Thyroid gland (tissue), 4 donors: ENCODE measurements at regions not wholly inside any gene's neighbourhood (a gene's known extent, or its start where the extent isn't known, plus 50 kb on each side); places are given as distances from the start of the nearest gene placed in this dataset.
A peak's percentile ranks its signal among the peaks of the same experiment; 100 is the strongest.

Experiments used
- DNase-seq, 2 donors: peaks; one replicate each; pipeline ENCODE4 v3.0.0-alpha.2; 2019
- H3K27ac ChIP-seq, 3 donors: fragments of 200-600 bp; sonication (generic); 1 replicate in 2 of 3; 2 replicates in 1 of 3; pipeline ENCODE4 v1.5.1; 2016 to 2019; ENCODE audit warnings: mild to moderate bottlenecking in 1 of 3, moderate library complexity in 1 of 3
- H3K27me3 ChIP-seq: fragments of 200-600 bp; sonication (generic); one replicate; pipeline ENCODE4 v1.5.1; 2019
- H3K36me3 ChIP-seq, 2 donors: fragments of 200-600 bp; sonication (generic); one replicate each; pipeline ENCODE4 v1.5.1; 2016 to 2019
- H3K4me1 ChIP-seq, 2 donors: fragments of 200-600 bp; sonication (generic); one replicate each; pipeline ENCODE4 v1.5.1; 2017 to 2019
- H3K4me3 ChIP-seq, 3 donors: fragments of 200-600 bp; sonication (generic); replicated peaks in 1 of 3; 1 replicate in 2 of 3; 2 replicates in 1 of 3; pipeline ENCODE4 v1.5.1; 2016; ENCODE audit warnings: mild to moderate bottlenecking in 1 of 3
- H3K9me3 ChIP-seq: fragments of 200-600 bp; sonication (generic); one replicate; pipeline ENCODE4 v1.5.1; 2017
- CTCF ChIP-seq, 6 experiments: fragments of 200-600 bp in 3 of 6; fragments of 450-650 bp in 3 of 6; sonication (generic) in 3 of 6; IDR thresholded peaks; one replicate each; pipeline ENCODE4 v1.5.1; 2016 to 2019; ENCODE audit warnings: antibody characterized with exemption in 6 of 6, mild to moderate bottlenecking in 2 of 6, inconsistent platforms in 1 of 6, moderate library complexity in 1 of 6
- POLR2A ChIP-seq, 2 donors: fragments of 450-650 bp; IDR thresholded peaks; one replicate each; pipeline ENCODE4 v1.6.1; 2017; ENCODE audit warnings: antibody characterized with exemption in 2 of 2, mild to moderate bottlenecking in 2 of 2, moderate library complexity in 1 of 2
- WGBS, 2 donors: methylation state at CpG; one replicate each; pipeline ENCODE4 v1.1.5; 2017; 5-methylcytosine and 5-hydroxymethylcytosine counted together
- intact Hi-C: fragments of 100-400 bp; cut with DNase I; formaldehyde crosslinking; loops from one replicate; pipeline ENCODE4 v1.15.1; 2023

GRCh38 chr20:17873410-17874270 is 95.0 kb downstream of the SNX5 start:
- peak; percentile 98 to 99 for DNase-seq
- no peaks in the 10 kb centered on the region for H3K36me3 ChIP-seq
- 21 to 35% methylated on average over 8 to 13 of the region's 14 CpGs for WGBS, 2 donors
- intact Hi-C loops, result no loop called here
- no peak overlapping the region for H3K4me3 ChIP-seq
- peak overlapping the region; percentile 74 to 89 (median 82) for H3K27ac ChIP-seq
- no peaks in the 10 kb centered on the region for H3K27me3 ChIP-seq
- no peak for TF ChIP-seq CTCF (IDR thresholded peaks at IDR 0.05)
- peak in 1 of 2 donors; percentile 74 for TF ChIP-seq POLR2A (IDR thresholded peaks at IDR 0.05)
- peaks cover 26 to 32% of the 10 kb centered on the region in 2 donors for H3K4me1 ChIP-seq
- H3K9me3 ChIP-seq, result no peaks in the 10 kb centered on the region

DNA sequence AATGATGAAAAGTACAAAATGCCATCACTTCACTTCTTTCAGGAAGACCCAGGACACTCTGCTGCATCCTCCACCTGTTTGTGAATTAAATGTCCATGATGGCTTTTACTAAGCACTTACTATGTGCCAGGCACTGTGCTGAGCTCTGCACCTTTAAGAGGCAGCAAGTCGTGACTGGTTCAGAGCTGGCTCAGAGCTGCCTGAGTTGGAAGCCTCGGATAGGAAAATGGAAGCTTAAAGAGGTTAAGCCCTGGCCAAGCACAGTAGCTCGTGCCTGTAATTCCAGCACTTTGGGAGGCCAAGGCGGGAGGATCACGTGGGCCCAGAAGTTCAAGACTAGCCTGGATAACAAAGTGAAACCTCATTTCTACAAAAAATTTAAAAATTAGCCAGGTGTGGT is 95.6 kb downstream of the SNX5 start:
- no peak for DNase-seq
- H3K36me3 ChIP-seq, result no peaks in the 10 kb centered on the region
- peaks cover 26 to 32% of the 10 kb centered on the region in 2 donors for H3K4me1 ChIP-seq
- WGBS, 2 donors, result 52 to 71% methylated on average over 5 of the region's 5 CpGs
- intact Hi-C loops, result no loop called here
- TF ChIP-seq CTCF (IDR thresholded peaks at IDR 0.05) (no peak), POLR2A (IDR thresholded peaks at IDR 0.05) (no peak)
- no peaks in the 10 kb centered on the region for H3K27me3 ChIP-seq
- peak overlapping the region in 1 of 3 donors; percentile 82 for H3K27ac ChIP-seq
- no peaks in the 10 kb centered on the region for H3K9me3 ChIP-seq
- no peak overlapping the region for H3K4me3 ChIP-seq

GRCh38 chr20:17872434-17872833 is 96.2 kb downstream of the SNX5 start:
- TF ChIP-seq POLR2A (IDR thresholded peaks at IDR 0.05) (no peak), CTCF (IDR thresholded peaks at IDR 0.05) (no peak)
- Histone ChIP-seq H3K4me1 (peaks cover 26 to 32% of the 10 kb centered on the region in 2 donors), H3K27me3 (no peaks in the 10 kb centered on the region), H3K4me3 (no peak overlapping the region), H3K27ac (no peak overlapping the region), H3K36me3 (no peaks in the 10 kb centered on the region), H3K9me3 (no peaks in the 10 kb centered on the region)
- intact Hi-C loops, result no loop called here
- no peak for DNase-seq
- WGBS, 2 donors, result 74 to 80% methylated on average over 13 of the region's 13 CpGs

DNA sequence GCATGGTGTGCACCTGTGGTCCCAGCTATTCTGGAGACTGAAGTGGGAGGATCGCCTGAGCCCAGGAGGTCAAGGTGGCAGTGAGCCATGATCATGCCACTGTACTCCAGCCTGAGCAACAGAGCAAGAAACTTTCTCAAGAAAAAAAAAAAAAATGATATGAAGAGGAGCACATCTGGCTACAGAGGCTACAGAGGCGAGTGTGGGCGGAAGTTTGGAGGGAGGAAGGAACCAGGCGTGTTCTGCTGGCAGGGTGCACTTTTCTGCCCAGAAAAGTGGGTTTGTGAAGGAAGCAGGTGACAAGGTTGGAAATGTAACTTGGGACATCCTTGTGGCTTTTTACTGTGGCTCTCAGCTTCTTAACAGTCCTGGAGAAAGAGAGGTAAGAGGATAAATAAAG is 96.7 kb downstream of the SNX5 start:
- DNase-seq, result no peak
- H3K4me3 ChIP-seq, result no peak overlapping the region
- H3K27ac ChIP-seq, result no peak overlapping the region
- TF ChIP-seq CTCF (IDR thresholded peaks at IDR 0.05) (no peak), POLR2A (IDR thresholded peaks at IDR 0.05) (no peak)
- intact Hi-C loops, result no loop called here
- H3K27me3 ChIP-seq, result no peaks in the 10 kb centered on the region
- no peaks in the 10 kb centered on the region for H3K36me3 ChIP-seq
- 73 to 79% methylated on average over 4 of the region's 4 CpGs for WGBS, 2 donors
- no peaks in the 10 kb centered on the region for H3K9me3 ChIP-seq
- peaks cover 26 to 32% of the 10 kb centered on the region in 2 donors for H3K4me1 ChIP-seq

- no peak for DNase-seq
- intact Hi-C loops, result no loop called here
Observed at GRCh38 chr20:17871181-17871580, 97.4 kb downstream of the SNX5 start.

More at GRCh38 chr20:17871181-17871580, 97.4 kb downstream of the SNX5 start:
- Histone ChIP-seq H3K27me3 (no peaks in the 10 kb centered on the region), H3K4me3 (no peak overlapping the region), H3K36me3 (no peaks in the 10 kb centered on the region), H3K4me1 (peaks cover 26 to 30% of the 10 kb centered on the region in 2 donors), H3K9me3 (no peaks in the 10 kb centered on the region), H3K27ac (no peak overlapping the region)
- TF ChIP-seq POLR2A (IDR thresholded peaks at IDR 0.05) (no peak), CTCF (IDR thresholded peaks at IDR 0.05) (no peak)
- WGBS, 2 donors, result 58 to 65% methylated on average over 2 of the region's 2 CpGs
